GM12875 (cell line): ENCODE measurements at regions not wholly inside any gene's neighbourhood (a gene's known extent, or its start where the extent isn't known, plus 50 kb on each side); places are given as distances from the start of the nearest gene placed in this dataset.

Experiments used
- H3K4me3 ChIP-seq: one replicate; pipeline ENCODE4 v1.5.1; 2011; ENCODE audit warnings: low read depth, low read length, control low read depth
- TF ChIP-seq, protein P1 (sequence below): IDR thresholded peaks from 2 replicates; pipeline ENCODE4 v1.5.1; 2011; ENCODE audit warnings: low read depth, mild to moderate bottlenecking, control low read depth, inconsistent platforms, low read length, moderate library complexity, borderline replicate concordance; ENCODE audit not compliant: insufficient read depth

DNA sequence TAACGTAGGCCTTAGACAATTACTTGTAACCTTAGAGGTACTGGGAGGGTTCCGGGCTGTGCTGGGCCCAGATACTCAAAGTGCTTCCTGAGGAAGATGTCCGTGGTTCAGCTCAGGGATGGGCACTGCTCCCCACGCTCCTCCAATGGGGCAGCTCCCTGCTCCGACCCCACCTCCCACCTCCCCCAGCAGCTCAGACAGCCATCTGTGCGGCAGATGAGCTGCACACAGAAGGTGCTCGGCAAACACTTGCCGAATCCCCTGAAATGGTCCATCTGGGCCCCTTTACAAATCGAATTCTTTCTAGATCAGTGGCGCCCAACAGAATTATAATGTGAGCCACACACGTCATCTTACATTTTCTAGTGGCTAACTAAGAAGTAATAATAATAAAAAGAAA, 242.4 kb upstream of the RAB4A start:
- no peak overlapping the region for H3K4me3 ChIP-seq
- TF ChIP-seq, protein P1, sequence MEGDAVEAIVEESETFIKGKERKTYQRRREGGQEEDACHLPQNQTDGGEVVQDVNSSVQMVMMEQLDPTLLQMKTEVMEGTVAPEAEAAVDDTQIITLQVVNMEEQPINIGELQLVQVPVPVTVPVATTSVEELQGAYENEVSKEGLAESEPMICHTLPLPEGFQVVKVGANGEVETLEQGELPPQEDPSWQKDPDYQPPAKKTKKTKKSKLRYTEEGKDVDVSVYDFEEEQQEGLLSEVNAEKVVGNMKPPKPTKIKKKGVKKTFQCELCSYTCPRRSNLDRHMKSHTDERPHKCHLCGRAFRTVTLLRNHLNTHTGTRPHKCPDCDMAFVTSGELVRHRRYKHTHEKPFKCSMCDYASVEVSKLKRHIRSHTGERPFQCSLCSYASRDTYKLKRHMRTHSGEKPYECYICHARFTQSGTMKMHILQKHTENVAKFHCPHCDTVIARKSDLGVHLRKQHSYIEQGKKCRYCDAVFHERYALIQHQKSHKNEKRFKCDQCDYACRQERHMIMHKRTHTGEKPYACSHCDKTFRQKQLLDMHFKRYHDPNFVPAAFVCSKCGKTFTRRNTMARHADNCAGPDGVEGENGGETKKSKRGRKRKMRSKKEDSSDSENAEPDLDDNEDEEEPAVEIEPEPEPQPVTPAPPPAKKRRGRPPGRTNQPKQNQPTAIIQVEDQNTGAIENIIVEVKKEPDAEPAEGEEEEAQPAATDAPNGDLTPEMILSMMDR: no peak

GRCh38 chr1:229028987-229029878, 241.7 kb upstream of the RAB4A start:
- TF ChIP-seq, protein P1: no peak
- H3K4me3 ChIP-seq: no peak overlapping the region

GRCh38 chr1:229029879-229030235, 241.1 kb upstream of the RAB4A start:
- TF ChIP-seq, protein P1: no peak
- no peak overlapping the region for H3K4me3 ChIP-seq

- TF ChIP-seq, protein P1: no peak
- no peak overlapping the region for H3K4me3 ChIP-seq
Measured at GRCh38 chr1:229030630-229031029, 240.3 kb upstream of the RAB4A start.

DNA sequence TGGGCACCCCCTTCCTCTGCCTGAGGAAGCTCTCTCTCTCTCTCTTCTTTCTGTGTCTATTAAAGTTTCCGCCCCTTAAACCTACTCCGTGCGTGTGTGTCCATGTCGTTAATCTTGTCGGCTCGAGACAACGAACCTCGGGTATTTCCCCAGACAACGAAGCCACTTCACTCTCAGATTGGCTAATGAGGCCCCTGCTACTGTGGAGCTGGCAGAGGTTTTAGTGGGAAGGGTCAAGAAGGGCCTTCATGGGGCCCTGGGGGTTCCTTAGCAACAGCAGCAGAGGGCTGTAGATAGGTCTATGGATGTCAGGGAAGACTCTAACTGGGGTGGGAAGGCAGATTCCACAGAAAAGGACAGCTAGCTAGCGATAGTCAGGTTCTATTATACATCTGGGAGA, 239.8 kb upstream of the RAB4A start:
- H3K4me3 ChIP-seq: no peak overlapping the region
- TF ChIP-seq, protein P1: no peak

DNA sequence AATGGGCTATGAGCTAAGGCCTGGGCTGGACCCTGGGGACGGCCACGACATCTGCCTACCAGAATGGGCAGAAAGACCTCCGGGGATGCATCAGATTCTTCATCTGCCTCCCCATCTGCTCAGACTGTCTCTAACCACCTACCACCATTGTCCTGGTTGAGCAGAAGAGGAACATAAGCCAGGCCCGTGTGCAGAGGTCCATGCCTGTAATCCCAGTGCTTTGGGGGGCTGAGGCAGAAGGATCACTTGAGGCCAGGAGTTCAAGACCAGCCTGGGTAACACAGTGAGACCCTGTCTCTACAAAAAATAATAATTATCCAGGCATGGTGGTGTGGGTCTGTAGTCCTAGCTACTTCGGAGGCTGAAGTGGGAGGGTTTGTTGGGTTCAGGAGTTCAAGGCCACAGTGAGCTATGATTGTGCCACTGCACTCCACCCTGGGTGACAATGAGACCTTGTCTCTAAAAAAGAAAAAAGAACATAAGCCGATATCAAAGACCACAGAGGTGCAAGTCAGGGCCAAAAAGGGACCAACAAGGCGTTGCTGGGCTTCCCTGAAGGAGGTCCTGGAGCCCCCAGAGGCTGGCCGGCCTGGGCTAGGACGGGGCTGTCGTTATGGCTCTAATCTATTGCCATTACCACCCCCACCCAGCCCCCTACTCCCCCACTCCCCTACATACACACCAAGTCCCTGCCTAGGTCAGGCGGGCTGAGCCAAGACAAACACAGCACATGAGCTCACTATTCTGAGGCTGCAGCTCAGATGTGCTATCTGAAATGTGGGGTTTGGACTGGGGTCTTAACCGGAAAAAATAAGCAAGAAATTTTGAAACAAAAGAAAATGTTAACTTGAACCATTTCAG, 239.2 kb upstream of the RAB4A start:
- TF ChIP-seq, protein P1: no peak
- H3K4me3 ChIP-seq: no peak overlapping the region
